ENCODE measurements at regions not wholly inside any gene's neighbourhood (a gene's known extent, or its start where the extent isn't known, plus 50 kb on each side); places are given as distances from the start of the nearest gene placed in this dataset.
A peak's percentile ranks its signal among the peaks of the same experiment; 100 is the strongest.

DNA sequence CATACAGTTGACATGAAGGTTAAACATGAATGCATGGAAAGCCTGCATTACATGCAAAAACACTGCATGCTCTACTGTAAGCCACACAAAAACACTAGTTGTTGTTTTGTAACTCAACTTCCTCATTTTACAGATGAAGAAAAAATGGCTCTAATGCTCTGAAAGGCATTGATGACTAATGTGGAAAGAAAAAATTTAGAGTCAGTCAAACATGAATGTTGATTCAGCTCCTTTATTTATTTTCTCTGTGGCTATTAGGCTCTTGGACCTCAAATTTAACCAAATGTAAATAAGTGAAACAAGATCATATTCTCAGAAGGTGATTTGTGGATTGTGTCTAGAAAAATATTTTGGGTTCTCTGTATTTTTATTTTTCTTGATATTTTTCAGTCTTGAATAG, 336.7 kb upstream of the ZNF717 start:
- no peaks in the 10 kb centered on the region for H3K36me3 Mint-ChIP-seq (ENCODE audit: low read depth)
- H3K4me1 Mint-ChIP-seq (ENCODE audit: low read depth) = peaks cover 7% of the 10 kb centered on the region; the same call in 1 of the 2 replicates
- DNase-seq = no peak
- H3K9me3 Mint-ChIP-seq = peaks cover 21% of the 10 kb centered on the region
- H3K27ac Mint-ChIP-seq = no peak overlapping the region
- TF ChIP-seq, protein P1, sequence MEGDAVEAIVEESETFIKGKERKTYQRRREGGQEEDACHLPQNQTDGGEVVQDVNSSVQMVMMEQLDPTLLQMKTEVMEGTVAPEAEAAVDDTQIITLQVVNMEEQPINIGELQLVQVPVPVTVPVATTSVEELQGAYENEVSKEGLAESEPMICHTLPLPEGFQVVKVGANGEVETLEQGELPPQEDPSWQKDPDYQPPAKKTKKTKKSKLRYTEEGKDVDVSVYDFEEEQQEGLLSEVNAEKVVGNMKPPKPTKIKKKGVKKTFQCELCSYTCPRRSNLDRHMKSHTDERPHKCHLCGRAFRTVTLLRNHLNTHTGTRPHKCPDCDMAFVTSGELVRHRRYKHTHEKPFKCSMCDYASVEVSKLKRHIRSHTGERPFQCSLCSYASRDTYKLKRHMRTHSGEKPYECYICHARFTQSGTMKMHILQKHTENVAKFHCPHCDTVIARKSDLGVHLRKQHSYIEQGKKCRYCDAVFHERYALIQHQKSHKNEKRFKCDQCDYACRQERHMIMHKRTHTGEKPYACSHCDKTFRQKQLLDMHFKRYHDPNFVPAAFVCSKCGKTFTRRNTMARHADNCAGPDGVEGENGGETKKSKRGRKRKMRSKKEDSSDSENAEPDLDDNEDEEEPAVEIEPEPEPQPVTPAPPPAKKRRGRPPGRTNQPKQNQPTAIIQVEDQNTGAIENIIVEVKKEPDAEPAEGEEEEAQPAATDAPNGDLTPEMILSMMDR (IDR thresholded peaks at IDR 0.05) = no peak
- H3K27me3 Mint-ChIP-seq (ENCODE audit: insufficient read depth) = no peaks in the 10 kb centered on the region
- no peak overlapping the region for H3K4me3 Mint-ChIP-seq

DNA sequence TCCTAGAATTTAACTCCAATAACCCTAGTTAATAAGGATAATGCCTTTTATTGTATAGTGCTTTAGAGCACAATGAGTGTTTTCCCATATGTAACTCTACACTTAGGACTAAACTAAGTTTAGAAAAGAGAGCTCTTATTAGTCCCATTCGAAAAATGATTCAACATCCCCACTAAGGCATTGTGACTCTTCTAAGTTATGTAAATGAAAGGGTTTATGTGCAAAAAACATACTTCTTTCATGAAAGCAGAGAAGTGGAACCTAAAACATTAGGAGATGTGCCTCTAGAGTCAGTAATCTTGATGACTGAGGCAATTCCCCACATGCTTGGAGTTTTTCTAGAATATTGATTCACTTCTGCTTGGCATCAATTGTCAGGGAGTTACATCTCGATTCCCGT, 344.1 kb upstream of the ZNF717 start:
- no peaks in the 10 kb centered on the region for H3K27me3 Mint-ChIP-seq (ENCODE audit: insufficient read depth)
- H3K36me3 Mint-ChIP-seq (ENCODE audit: low read depth) = no peaks in the 10 kb centered on the region
- no peak overlapping the region for H3K4me3 Mint-ChIP-seq
- peaks cover 4% of the 10 kb centered on the region; the same call in 1 of the 2 replicates for H3K9me3 Mint-ChIP-seq
- peaks cover 19% of the 10 kb centered on the region; the same call in 1 of the 2 replicates for H3K4me1 Mint-ChIP-seq (ENCODE audit: low read depth)
- TF ChIP-seq, protein P1 (IDR thresholded peaks at IDR 0.05) = no peak
- H3K27ac Mint-ChIP-seq = no peak overlapping the region
- no peak for DNase-seq

DNA sequence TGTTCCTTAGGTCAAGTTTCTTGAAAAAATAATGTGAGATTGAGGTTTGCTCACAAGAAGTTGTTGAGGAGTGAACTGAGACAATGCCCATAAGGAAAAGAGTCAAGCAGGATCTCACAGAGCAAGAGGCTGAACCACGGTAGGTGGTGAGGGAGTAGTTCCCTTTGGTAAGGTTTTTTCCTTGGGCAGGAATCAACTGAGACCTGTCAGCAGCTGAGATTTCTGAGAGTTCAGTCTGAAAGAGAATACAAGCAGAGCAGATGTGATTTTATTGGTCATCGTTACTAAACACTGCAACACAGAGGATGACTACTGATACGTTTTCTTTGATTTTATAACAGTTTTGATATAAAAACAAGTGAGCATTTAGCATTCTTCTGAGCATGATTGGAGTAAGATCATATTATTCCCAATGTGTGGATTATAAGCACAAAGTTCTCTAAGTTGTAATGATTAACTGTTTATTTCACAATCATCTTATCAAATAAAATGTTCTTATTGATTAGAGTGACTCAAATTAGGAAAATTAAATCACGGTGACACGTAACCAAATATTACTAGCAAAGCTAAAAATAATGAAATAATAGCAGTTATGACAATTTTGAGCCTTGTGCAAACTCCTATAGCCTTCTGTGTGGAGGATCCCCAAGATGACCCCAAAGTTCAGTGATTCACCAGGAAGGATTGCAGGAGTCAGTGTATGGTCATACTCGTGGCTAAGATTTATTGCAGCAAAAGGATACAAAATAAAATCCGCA, 346.2 kb upstream of the ZNF717 start:
- TF ChIP-seq, protein P1 (IDR thresholded peaks at IDR 0.05) = no peak
- Mint-ChIP-seq H3K27me3 (ENCODE audit: insufficient read depth) (no peaks in the 10 kb centered on the region), H3K9me3 (peaks cover 13% of the 10 kb centered on the region; the same call in 1 of the 2 replicates), H3K27ac (peak overlapping the region; percentile 24; the same call in 1 of the 2 replicates), H3K36me3 (ENCODE audit: low read depth) (no peaks in the 10 kb centered on the region), H3K4me1 (ENCODE audit: low read depth) (peaks cover 19% of the 10 kb centered on the region; the same call in 1 of the 2 replicates), H3K4me3 (peak overlapping the region; percentile 31; the same call in 1 of the 2 replicates)
- no peak for DNase-seq

DNA sequence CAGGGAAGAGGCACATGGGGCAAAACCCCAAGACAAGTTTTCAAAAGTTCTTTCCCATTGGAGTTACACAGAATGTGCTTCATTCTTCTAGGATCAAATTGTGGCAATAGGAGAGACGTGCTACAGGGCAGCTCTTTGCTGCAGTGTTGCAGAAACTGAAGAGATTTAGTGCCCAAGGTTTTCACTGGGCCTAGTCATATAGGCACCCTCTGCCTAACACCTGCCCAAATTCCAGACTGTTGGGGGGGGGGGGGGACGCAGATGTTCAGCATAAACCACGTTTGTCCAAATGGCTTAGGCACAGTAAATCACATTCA, 346.8 kb upstream of the ZNF717 start:
- no peak for DNase-seq
- Mint-ChIP-seq H3K27me3 (ENCODE audit: insufficient read depth) (no peaks in the 10 kb centered on the region), H3K36me3 (ENCODE audit: low read depth) (no peaks in the 10 kb centered on the region), H3K27ac (no peak overlapping the region), H3K4me1 (ENCODE audit: low read depth) (peaks cover 19% of the 10 kb centered on the region; the same call in 1 of the 2 replicates), H3K9me3 (peaks cover 16% of the 10 kb centered on the region; the same call in 1 of the 2 replicates), H3K4me3 (no peak overlapping the region)
- TF ChIP-seq, protein P1 (IDR thresholded peaks at IDR 0.05) = no peak

DNA sequence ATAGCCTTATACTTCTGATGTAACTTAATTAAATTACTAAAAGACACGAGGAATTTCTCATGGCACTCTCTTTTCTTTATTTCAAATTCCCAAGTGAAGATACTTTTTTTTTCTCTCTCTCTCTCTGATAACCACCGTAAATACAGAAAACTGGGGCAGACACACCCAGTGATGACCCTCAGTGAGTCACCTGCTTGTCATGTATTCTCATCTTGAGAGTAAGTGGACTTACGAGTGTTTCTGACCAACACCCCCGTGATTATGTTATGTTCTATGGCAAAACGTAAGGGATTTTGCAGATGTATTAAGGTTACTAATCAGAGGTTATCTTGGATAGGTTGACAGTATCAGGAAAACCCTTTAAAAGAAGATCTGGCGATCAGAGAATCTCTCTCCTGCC, 348.8 kb upstream of the ZNF717 start:
- DNase-seq = no peak
- Mint-ChIP-seq H3K4me3 (no peak overlapping the region), H3K4me1 (ENCODE audit: low read depth) (peaks cover 19% of the 10 kb centered on the region; the same call in 1 of the 2 replicates), H3K36me3 (ENCODE audit: low read depth) (no peaks in the 10 kb centered on the region), H3K27ac (no peak overlapping the region), H3K27me3 (ENCODE audit: insufficient read depth) (no peaks in the 10 kb centered on the region), H3K9me3 (peaks cover 16% of the 10 kb centered on the region; the same call in 1 of the 2 replicates)
- TF ChIP-seq, protein P1 (IDR thresholded peaks at IDR 0.05) = no peak

Data from HFFc6 (cell line).